HepG2 (cell line): ENCODE measurements at regions not wholly inside any gene's neighbourhood (a gene's known extent, or its start where the extent isn't known, plus 50 kb on each side); places are given as distances from the start of the nearest gene placed in this dataset.

Source experiments
- RORA ChIP-seq: sonication (generic); formaldehyde crosslinking; IDR thresholded peaks from 2 replicates; pipeline ENCODE4 v1.5.0; 2020; ENCODE audit warnings: mild to moderate bottlenecking, missing genetic modification reagents, moderate library complexity
- ZNF224 ChIP-seq: sonication (generic); formaldehyde crosslinking; IDR thresholded peaks from 2 replicates; pipeline ENCODE4 v1.5.0; 2020; ENCODE audit warnings: mild to moderate bottlenecking, missing genetic modification reagents

GRCh38 chr7:9507290-9507689, 1073.9 kb downstream of the NXPH1 start:
- no peak for TF ChIP-seq ZNF224 (CRISPR knock-in tag)
- TF ChIP-seq RORA, result no peak
